ENCODE measurements at regions not wholly inside any gene's neighbourhood (a gene's known extent, or its start where the extent isn't known, plus 50 kb on each side); places are given as distances from the start of the nearest gene placed in this dataset.

DNA sequence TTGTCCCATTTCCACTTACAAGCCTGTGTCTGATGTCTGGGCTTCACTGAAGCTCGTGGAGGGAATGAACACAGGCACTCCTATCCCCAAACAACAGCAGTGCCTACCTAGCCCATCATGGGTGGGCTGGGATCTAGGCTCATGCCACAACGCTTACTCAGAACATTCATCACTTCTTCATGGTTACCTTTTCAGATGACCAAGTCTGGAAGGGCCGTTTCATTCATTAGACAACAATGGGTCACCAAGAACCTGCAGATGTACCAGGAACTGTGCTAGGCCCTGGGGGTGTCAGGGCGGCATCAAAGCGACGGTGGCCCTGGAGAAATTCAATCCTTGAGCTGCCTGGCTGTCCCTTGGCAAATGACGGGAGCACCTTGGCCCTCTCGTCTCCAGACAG is 64.9 kb upstream of the FZD10 start:
- WGBS (ENCODE audit: insufficient coverage): 76% methylated on average over 8 of the region's 8 CpGs
- ATAC-seq: no peak

GRCh38 chr12:130097798-130098255 is 64.4 kb upstream of the FZD10 start:
- H3K4me1 ChIP-seq (ENCODE audit: control insufficient read depth, insufficient read depth, low read length): no peaks in the 10 kb centered on the region
- no peaks in the 10 kb centered on the region for H3K36me3 ChIP-seq (ENCODE audit: control insufficient read depth, insufficient read depth, low read length)
- 48% methylated on average over 8 of the region's 8 CpGs for WGBS (ENCODE audit: insufficient coverage)
- ATAC-seq (no peak), DNase-seq (no peak)
- no peak overlapping the region for H3K4me3 Mint-ChIP-seq
- H3K27me3 Mint-ChIP-seq (ENCODE audit: low read depth in 2 of 2): peaks cover 2 to 5% of the 10 kb centered on the region in 2 donors
- no peaks in the 10 kb centered on the region for H3K36me3 Mint-ChIP-seq
- no peak overlapping the region for H3K4me3 ChIP-seq (ENCODE audit: low read length)
- intact Hi-C loops (cut with micrococcal nuclease): no loop called here
- TF ChIP-seq, protein P1, sequence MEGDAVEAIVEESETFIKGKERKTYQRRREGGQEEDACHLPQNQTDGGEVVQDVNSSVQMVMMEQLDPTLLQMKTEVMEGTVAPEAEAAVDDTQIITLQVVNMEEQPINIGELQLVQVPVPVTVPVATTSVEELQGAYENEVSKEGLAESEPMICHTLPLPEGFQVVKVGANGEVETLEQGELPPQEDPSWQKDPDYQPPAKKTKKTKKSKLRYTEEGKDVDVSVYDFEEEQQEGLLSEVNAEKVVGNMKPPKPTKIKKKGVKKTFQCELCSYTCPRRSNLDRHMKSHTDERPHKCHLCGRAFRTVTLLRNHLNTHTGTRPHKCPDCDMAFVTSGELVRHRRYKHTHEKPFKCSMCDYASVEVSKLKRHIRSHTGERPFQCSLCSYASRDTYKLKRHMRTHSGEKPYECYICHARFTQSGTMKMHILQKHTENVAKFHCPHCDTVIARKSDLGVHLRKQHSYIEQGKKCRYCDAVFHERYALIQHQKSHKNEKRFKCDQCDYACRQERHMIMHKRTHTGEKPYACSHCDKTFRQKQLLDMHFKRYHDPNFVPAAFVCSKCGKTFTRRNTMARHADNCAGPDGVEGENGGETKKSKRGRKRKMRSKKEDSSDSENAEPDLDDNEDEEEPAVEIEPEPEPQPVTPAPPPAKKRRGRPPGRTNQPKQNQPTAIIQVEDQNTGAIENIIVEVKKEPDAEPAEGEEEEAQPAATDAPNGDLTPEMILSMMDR (IDR thresholded peaks at IDR 0.05): no peak
- no peaks in the 10 kb centered on the region for H3K9me3 Mint-ChIP-seq
- H3K4me1 Mint-ChIP-seq: no peaks in the 10 kb centered on the region
- H3K27ac ChIP-seq (ENCODE audit: low read length): no peak overlapping the region
- no peaks in the 10 kb centered on the region for H3K27me3 ChIP-seq (ENCODE audit: control insufficient read depth, insufficient read depth, low read length)
- H3K27ac Mint-ChIP-seq: no peak overlapping the region
- no peaks in the 10 kb centered on the region for H3K9me3 ChIP-seq (ENCODE audit: control insufficient read depth, insufficient read depth, low read length)

More for the DNA sequence above, 64.9 kb upstream of the FZD10 start:
- H3K36me3 ChIP-seq (ENCODE audit: control insufficient read depth, insufficient read depth, low read length): no peaks in the 10 kb centered on the region
- no peak for DNase-seq
- Mint-ChIP-seq H3K27me3 (ENCODE audit: low read depth in 2 of 2) (peaks cover 0 to 5% of the 10 kb centered on the region in 2 donors), H3K27ac (no peak overlapping the region), H3K36me3 (no peaks in the 10 kb centered on the region), H3K4me1 (no peaks in the 10 kb centered on the region), H3K4me3 (no peak overlapping the region), H3K9me3 (no peaks in the 10 kb centered on the region)
- H3K4me1 ChIP-seq (ENCODE audit: control insufficient read depth, insufficient read depth, low read length): no peaks in the 10 kb centered on the region
- H3K27me3 ChIP-seq (ENCODE audit: control insufficient read depth, insufficient read depth, low read length): no peaks in the 10 kb centered on the region
- no peak overlapping the region for H3K4me3 ChIP-seq (ENCODE audit: low read length)
- no peaks in the 10 kb centered on the region for H3K9me3 ChIP-seq (ENCODE audit: control insufficient read depth, insufficient read depth, low read length)
- TF ChIP-seq, protein P1 (IDR thresholded peaks at IDR 0.05): no peak
- H3K27ac ChIP-seq (ENCODE audit: low read length): no peak overlapping the region
- intact Hi-C loops (cut with micrococcal nuclease): no loop called here

GRCh38 chr12:130098301-130099005 is 63.8 kb upstream of the FZD10 start:
- Mint-ChIP-seq H3K27ac (no peak overlapping the region), H3K4me3 (no peak overlapping the region), H3K36me3 (no peaks in the 10 kb centered on the region), H3K9me3 (no peaks in the 10 kb centered on the region), H3K4me1 (no peaks in the 10 kb centered on the region), H3K27me3 (ENCODE audit: low read depth in 2 of 2) (peaks cover 5 to 6% of the 10 kb centered on the region in 2 donors)
- no peaks in the 10 kb centered on the region for H3K36me3 ChIP-seq (ENCODE audit: control insufficient read depth, insufficient read depth, low read length)
- ATAC-seq: no peak
- TF ChIP-seq, protein P1 (IDR thresholded peaks at IDR 0.05): no peak
- no peaks in the 10 kb centered on the region for H3K4me1 ChIP-seq (ENCODE audit: control insufficient read depth, insufficient read depth, low read length)
- no peak overlapping the region for H3K27ac ChIP-seq (ENCODE audit: low read length)
- H3K4me3 ChIP-seq (ENCODE audit: low read length): no peak overlapping the region
- no peaks in the 10 kb centered on the region for H3K27me3 ChIP-seq (ENCODE audit: control insufficient read depth, insufficient read depth, low read length)
- H3K9me3 ChIP-seq (ENCODE audit: control insufficient read depth, insufficient read depth, low read length): no peaks in the 10 kb centered on the region
- intact Hi-C loops (cut with micrococcal nuclease): no loop called here
- no peak for DNase-seq
- 83% methylated on average over 11 of the region's 11 CpGs for WGBS (ENCODE audit: insufficient coverage)
